ENCODE measurements at regions not wholly inside any gene's neighbourhood (a gene's known extent, or its start where the extent isn't known, plus 50 kb on each side); places are given as distances from the start of the nearest gene placed in this dataset.
"Not testable (repeated sequence)": the region's sequence is repeated elsewhere in the genome, so short reads cannot be mapped to it uniquely, and the experiment has no call there.

DNA sequence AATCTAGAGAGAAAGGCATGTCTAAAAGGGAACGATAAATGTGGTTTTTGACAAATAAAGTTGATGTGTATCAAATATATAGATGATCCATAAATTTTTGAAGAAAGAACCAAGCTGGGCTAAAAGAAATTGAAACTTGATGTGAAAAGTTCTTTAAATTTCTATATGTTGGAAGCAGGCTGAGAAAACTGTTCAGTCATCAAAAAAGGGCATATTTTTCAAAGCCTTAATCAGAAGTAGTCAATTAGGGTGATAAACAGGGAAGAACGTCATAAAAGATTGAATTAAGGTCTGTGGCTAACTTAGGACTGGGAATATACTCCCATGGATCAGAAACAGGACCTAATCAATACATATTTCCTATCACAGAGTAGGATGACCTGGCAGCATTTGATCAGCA is 211.4 kb upstream of the ZRANB2 start:
- Mint-ChIP-seq H3K9me3 (peaks cover 11 to 53% (median 27%) of the 10 kb centered on the region in 6 donors), H3K4me1 (no peaks in the 10 kb centered on the region), H3K36me3 (peaks cover 0 to 3% (median 0%) of the 10 kb centered on the region in 3 donors), H3K27me3 (ENCODE audit: low read depth in 3 of 3) (peaks cover 0 to 2% (median 0%) of the 10 kb centered on the region in 3 donors), H3K4me3 (no peak overlapping the region), H3K27ac (no peak overlapping the region)
- DNase-seq: no peak

DNA sequence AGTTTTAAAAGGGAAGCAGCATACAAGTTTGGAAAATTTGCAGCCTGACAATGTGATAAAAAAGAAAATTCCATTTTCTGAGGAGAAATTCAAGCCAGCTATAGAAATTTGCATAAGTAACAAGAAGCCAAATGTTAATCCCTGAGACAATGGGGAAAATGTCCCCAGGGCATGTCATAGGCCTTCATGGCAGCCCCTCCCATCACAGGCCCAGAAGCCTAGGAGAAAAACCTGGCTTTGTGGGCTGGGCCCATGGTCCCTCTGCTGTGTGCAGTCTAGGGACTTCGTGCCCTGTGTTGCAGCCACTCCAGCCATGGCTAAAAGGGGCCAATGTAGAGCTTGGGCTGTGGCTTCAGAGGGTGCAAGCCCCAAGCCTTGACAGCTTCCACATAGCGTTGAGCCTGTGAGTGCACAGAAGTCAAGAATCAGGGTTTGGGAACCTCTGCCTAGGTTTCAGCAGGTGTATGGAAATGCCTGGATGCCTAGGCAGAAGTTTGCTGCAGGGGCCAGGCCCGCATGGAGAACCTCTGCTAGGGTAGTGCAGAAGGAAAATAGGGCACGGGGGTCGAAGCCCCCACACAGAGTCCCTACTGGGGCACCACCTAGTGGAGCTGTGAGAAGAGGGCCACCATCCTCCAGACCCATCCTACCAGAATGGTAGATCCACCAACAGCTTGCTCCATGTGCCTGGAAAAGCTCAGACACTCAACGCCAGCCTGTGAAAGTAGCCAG is 209.8 kb upstream of the ZRANB2 start:
- not testable (repeated sequence) for H3K4me3 Mint-ChIP-seq; H3K27ac Mint-ChIP-seq; H3K27me3 Mint-ChIP-seq (ENCODE audit: low read depth in 3 of 3); H3K4me1 Mint-ChIP-seq; DNase-seq; H3K36me3 Mint-ChIP-seq
- H3K9me3 Mint-ChIP-seq: peaks cover 11 to 52% (median 27%) of the 10 kb centered on the region in 6 donors

DNA sequence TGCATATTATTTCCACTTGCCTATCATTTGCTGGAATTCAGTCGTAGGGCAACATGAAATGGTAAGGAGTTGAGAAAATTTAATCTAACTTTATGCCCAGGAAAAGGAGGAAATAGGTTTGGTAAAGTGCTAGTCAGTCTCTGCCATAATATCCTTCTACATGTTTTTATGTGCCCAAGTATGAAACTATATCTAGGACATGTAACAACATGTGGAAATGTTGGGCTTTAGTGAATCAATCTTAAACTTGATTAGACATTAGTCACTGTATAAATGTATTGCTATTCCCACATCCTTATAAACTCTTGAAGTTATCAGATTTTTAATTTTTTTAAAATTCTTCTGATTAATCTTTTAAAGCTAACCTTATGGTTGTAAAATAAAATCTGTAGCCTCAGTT is 204.7 kb upstream of the ZRANB2 start:
- no peaks in the 10 kb centered on the region for H3K4me1 Mint-ChIP-seq
- H3K36me3 Mint-ChIP-seq: no peaks in the 10 kb centered on the region
- no peak overlapping the region for H3K4me3 Mint-ChIP-seq
- no peaks in the 10 kb centered on the region for H3K27me3 Mint-ChIP-seq (ENCODE audit: low read depth in 3 of 3)
- DNase-seq: no peak
- H3K9me3 Mint-ChIP-seq: peaks cover 15 to 36% (median 21%) of the 10 kb centered on the region in 6 donors
- H3K27ac Mint-ChIP-seq: no peak overlapping the region

DNA sequence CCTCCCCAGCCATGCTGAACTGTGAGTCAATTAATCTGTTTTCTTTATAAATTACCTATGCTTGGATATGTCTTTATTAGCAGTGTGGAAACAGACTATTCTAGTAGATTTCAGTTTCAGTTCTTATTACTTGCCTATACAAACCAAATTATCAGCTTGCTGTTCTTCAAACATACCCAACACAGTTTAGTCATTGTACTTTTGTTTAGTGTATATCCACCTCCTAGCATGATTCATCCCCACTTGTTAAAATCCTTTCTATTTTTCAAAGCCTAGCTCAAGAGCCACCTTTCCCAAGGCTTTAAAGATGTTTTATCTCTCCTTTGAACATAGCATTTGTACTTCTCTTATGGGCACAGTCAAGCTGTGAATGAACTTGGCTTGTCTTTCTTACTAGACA is 195.6 kb upstream of the ZRANB2 start:
- H3K4me1 Mint-ChIP-seq: no peaks in the 10 kb centered on the region
- no peaks in the 10 kb centered on the region for H3K36me3 Mint-ChIP-seq
- H3K9me3 Mint-ChIP-seq: peaks cover 2 to 34% (median 9%) of the 10 kb centered on the region in 6 donors
- peaks cover 0 to 1% (median under 1%) of the 10 kb centered on the region in 3 donors for H3K27me3 Mint-ChIP-seq (ENCODE audit: low read depth in 3 of 3)
- H3K4me3 Mint-ChIP-seq: no peak overlapping the region
- DNase-seq: no peak
- no peak overlapping the region for H3K27ac Mint-ChIP-seq

DNA sequence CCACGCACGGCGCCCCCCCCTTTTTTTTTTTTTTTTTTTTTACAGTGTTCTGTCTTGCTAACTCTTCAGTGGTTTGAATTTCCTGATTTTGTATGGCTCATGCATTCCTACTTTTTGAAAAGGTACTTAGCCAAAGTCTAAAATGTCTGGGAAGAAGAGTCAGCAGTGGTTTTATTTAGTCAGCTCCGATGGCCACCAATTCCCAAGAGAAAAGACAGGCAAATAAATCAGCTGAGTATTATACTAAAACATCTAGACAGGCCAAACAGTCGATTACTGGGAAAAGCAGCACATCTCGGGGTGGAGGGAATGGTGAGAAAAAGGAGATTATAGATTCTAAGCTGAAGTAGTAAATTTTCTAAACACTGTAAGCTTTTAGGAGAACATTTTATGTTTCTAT is 192.5 kb upstream of the ZRANB2 start:
- Mint-ChIP-seq H3K27ac (no peak overlapping the region), H3K27me3 (ENCODE audit: low read depth in 3 of 3) (peaks cover 0 to 1% (median 1%) of the 10 kb centered on the region in 3 donors), H3K4me1 (no peaks in the 10 kb centered on the region), H3K36me3 (no peaks in the 10 kb centered on the region), H3K4me3 (no peak overlapping the region), H3K9me3 (peaks cover 2 to 46% (median 11%) of the 10 kb centered on the region in 6 donors)
- no peak for DNase-seq

DNA sequence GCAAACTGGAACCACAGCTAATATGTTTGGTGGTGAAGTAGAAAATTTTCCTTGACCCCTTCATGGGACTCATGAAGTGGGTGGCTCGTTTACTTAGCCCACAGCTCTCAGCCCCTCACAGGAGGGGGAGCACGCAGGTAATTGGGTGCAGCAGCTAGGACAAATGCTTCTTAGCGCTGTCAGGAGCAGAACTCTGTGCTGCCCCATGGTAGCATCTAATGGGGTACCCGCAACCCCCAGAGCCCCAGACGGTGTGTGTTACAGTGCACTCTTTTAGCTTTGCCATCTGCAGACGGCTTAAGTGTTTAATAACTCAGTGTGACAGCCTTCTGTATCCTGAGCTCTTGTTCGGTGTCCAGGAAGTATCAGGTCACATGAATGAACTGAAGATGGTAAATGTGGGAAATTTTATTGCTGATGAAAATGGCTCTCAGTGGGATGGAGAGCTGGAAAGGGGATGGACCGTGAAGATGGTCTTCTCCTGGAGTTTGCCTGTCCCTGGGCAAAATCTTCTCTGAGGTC is 189.6 kb upstream of the ZRANB2 start:
- Mint-ChIP-seq H3K36me3 (no peaks in the 10 kb centered on the region), H3K27ac (no peak overlapping the region), H3K4me3 (no peak overlapping the region), H3K27me3 (ENCODE audit: low read depth in 3 of 3) (peaks cover 0 to 3% (median 2%) of the 10 kb centered on the region in 3 donors), H3K9me3 (peaks cover 2 to 44% (median 13%) of the 10 kb centered on the region in 6 donors), H3K4me1 (no peaks in the 10 kb centered on the region)
- DNase-seq: no peak

DNA sequence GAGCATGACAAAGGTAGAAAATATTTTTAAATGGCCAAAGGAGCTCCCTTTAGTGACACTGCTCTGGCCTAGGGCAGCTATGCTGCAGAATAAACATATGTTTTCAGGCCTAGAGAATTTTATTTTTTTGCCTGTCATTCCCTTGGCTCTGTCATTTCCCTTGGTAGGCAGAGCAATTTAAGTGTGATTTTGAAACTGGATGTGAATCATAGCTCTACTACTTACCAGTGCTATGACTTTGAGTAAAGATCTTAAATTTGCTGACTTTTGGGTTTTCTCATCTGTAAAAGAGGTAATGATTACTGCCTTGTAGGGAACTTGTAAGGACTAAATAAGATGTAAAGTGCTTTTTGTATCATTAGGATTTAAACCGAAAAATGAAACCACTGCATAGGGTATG is 189.0 kb upstream of the ZRANB2 start:
- DNase-seq: no peak
- no peaks in the 10 kb centered on the region for H3K4me1 Mint-ChIP-seq
- peaks cover 0 to 3% (median 2%) of the 10 kb centered on the region in 3 donors for H3K27me3 Mint-ChIP-seq (ENCODE audit: low read depth in 3 of 3)
- no peak overlapping the region for H3K27ac Mint-ChIP-seq
- no peaks in the 10 kb centered on the region for H3K36me3 Mint-ChIP-seq
- peaks cover 2 to 44% (median 13%) of the 10 kb centered on the region in 6 donors for H3K9me3 Mint-ChIP-seq
- H3K4me3 Mint-ChIP-seq: no peak overlapping the region

DNA sequence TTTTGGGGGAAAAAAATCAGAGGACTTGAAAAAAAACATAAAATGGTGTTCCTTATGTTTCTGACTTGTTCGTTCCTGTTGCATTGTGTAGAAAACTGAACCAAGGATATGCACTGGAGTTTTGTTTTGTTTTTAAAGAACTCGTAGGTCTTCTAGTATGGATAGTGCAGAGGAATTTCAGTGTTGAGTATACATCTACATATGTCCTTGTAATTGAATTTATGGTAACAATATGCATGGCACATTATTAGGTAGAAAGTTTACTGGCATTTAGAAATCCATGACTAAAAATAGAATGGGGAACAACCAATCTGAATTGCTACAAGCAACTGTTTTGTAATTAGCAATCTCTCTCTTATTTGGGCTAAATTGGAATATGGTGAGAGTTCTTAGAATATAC is 188.3 kb upstream of the ZRANB2 start:
- no peaks in the 10 kb centered on the region for H3K36me3 Mint-ChIP-seq
- no peak for DNase-seq
- H3K27ac Mint-ChIP-seq: no peak overlapping the region
- H3K4me1 Mint-ChIP-seq: no peaks in the 10 kb centered on the region
- peaks cover 0 to 3% (median 2%) of the 10 kb centered on the region in 3 donors for H3K27me3 Mint-ChIP-seq (ENCODE audit: low read depth in 3 of 3)
- peaks cover 2 to 39% (median 13%) of the 10 kb centered on the region in 6 donors for H3K9me3 Mint-ChIP-seq
- H3K4me3 Mint-ChIP-seq: no peak overlapping the region

DNA sequence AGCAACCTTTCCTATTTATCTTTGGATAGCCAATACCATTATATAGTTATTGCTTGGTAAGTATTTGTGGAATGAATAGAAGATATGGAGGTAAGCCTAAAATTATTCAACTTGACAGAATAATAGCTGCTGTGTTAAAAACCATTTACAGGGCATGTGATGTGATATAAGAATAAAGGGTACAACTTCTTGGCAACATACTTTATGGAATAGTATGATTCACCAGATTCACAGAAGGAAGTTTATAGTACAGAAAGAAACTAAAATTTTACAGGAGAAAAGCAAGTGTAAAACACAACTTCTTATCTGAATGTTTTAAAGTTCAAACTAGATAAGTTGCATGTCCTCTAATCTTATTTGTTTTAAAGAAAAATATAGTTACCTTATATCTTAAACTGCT is 186.4 kb upstream of the ZRANB2 start:
- Mint-ChIP-seq H3K4me3 (no peak overlapping the region), H3K27ac (no peak overlapping the region), H3K9me3 (peaks cover 4 to 36% (median 13%) of the 10 kb centered on the region in 6 donors), H3K4me1 (no peaks in the 10 kb centered on the region), H3K27me3 (ENCODE audit: low read depth in 3 of 3) (peaks cover 0 to 3% (median 2%) of the 10 kb centered on the region in 3 donors), H3K36me3 (no peaks in the 10 kb centered on the region)
- no peak for DNase-seq

DNA sequence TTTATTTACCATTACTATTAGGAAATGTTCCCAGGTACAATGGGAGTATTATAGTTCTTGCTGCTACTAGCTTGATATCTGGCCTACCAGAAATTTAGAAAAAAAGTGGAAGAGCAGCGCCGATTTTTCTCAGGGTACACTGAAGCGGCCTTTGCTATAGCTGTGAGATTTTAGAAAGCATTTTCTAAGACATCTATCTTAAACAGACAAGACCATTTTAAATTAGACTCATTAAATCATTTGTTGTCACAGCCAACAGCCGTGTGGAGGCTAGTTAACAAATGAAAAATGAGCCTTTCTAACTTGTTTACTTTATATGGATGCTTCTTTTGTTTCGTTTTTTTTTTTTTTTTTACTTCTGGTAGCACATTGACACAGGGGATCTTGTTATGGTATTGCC is 183.2 kb upstream of the ZRANB2 start:
- no peaks in the 10 kb centered on the region for H3K36me3 Mint-ChIP-seq
- no peak overlapping the region for H3K27ac Mint-ChIP-seq
- no peak overlapping the region for H3K4me3 Mint-ChIP-seq
- H3K9me3 Mint-ChIP-seq: peaks cover 3 to 21% (median 11%) of the 10 kb centered on the region in 6 donors
- peaks cover 0 to 2% (median 1%) of the 10 kb centered on the region in 3 donors for H3K27me3 Mint-ChIP-seq (ENCODE audit: low read depth in 3 of 3)
- DNase-seq: no peak
- H3K4me1 Mint-ChIP-seq: no peaks in the 10 kb centered on the region

DNA sequence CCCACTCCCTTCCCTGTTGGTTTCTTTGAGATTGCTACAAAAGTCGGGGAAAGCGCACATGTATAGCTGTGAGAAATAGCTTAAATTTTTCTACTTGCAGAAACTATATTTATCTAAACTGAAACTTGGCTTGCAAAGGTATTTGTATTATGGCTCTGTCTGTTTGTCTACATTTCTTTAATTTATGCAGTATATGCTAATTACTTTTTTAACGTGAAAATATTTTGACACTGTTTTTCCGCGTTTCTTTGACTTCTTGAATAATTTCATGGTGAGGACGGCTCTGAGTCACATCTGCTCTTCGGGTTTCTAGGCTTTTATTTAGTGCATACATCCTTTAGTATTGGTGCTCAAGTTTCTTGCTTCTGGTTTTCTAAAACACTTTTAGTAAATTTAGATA is 182.1 kb upstream of the ZRANB2 start:
- H3K36me3 Mint-ChIP-seq: no peaks in the 10 kb centered on the region
- no peak overlapping the region for H3K27ac Mint-ChIP-seq
- no peak overlapping the region for H3K4me3 Mint-ChIP-seq
- H3K27me3 Mint-ChIP-seq (ENCODE audit: low read depth in 3 of 3): peaks cover 0 to 2% (median 1%) of the 10 kb centered on the region in 3 donors
- no peaks in the 10 kb centered on the region for H3K4me1 Mint-ChIP-seq
- DNase-seq: no peak
- peaks cover 3 to 16% (median 11%) of the 10 kb centered on the region in 6 donors for H3K9me3 Mint-ChIP-seq

DNA sequence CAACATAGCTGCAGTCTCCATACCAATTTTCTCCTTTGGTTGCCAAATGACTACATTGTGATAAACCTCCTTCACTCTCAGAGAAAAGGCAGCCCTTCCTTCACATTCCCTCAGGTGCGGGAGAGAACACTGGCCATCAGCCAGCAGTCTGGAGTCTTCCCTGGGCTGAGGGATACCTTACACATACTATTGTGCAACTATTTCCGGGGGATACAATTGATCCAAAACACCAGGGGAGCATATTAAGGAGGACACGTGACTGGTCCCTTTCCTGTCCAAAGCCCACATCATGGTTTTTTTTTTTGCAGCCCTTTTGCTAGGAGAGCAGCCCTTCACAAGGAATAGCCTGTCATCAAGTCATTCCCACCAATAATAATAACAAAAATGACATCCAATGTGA is 172.1 kb upstream of the ZRANB2 start:
- Mint-ChIP-seq H3K36me3 (peaks cover 0 to 4% (median 0%) of the 10 kb centered on the region in 3 donors), H3K27me3 (ENCODE audit: low read depth in 3 of 3) (no peaks in the 10 kb centered on the region), H3K27ac (no peak overlapping the region), H3K4me3 (no peak overlapping the region), H3K4me1 (no peaks in the 10 kb centered on the region), H3K9me3 (peaks cover 6 to 42% (median 12%) of the 10 kb centered on the region in 6 donors)
- no peak for DNase-seq

DNA sequence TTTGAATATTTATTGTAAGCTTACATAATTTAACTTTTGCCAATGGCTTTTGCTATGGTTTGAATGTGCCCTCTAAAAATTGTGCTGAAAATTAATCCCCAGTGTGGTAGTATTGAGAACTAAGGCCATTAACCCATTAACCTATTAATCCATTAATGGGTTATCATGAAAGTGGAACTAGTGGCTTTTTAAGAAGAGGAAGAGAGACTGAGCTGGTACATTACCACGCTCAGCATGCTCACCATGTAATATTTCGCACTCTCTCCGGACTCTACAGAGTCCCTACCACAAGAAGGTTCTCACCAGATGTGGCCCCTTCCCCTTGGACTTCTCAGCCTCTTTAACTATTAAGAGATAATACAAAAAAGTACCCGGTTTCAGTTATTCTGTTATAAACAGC is 164.4 kb upstream of the ZRANB2 start:
- H3K4me3 Mint-ChIP-seq: no peak overlapping the region
- H3K36me3 Mint-ChIP-seq: peaks cover 0 to 4% (median 0%) of the 10 kb centered on the region in 3 donors
- H3K27me3 Mint-ChIP-seq (ENCODE audit: low read depth in 3 of 3): peaks cover 0 to 2% (median 0%) of the 10 kb centered on the region in 3 donors
- H3K9me3 Mint-ChIP-seq: peaks cover 9 to 64% (median 17%) of the 10 kb centered on the region in 6 donors
- no peak for DNase-seq
- H3K4me1 Mint-ChIP-seq: no peaks in the 10 kb centered on the region
- no peak overlapping the region for H3K27ac Mint-ChIP-seq

DNA sequence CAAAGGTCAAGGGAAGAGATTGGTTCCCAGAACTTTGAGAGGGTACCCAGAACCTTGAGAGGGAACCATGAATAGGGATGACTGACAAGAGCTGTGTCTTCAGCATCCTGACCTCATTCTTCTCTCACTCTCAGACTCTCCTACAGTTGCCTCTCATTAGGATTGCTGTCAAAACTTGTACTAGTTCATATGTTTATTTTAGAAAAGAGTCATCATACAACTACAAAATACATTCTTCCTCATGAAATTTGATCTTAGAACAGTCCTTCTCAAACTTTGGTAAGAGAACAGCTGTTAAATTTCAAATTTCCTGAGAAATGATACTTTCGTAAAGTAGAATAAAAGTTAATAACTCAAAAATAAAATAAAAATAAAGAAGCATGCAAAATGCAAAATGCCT is 161.4 kb upstream of the ZRANB2 start:
- Mint-ChIP-seq H3K27ac (no peak overlapping the region), H3K27me3 (ENCODE audit: low read depth in 3 of 3) (peaks cover 0 to 2% (median 0%) of the 10 kb centered on the region in 3 donors), H3K9me3 (peaks cover 5 to 54% (median 14%) of the 10 kb centered on the region in 6 donors), H3K36me3 (no peaks in the 10 kb centered on the region), H3K4me3 (no peak overlapping the region), H3K4me1 (no peaks in the 10 kb centered on the region)
- DNase-seq: no peak
